NCI-H524 treated with DMSO at 0.1 percent for 48 hours (cell line): ENCODE measurements at regions not wholly inside any gene's neighbourhood (a gene's known extent, or its start where the extent isn't known, plus 50 kb on each side); places are given as distances from the start of the nearest gene placed in this dataset.
"Not testable (repeated sequence)": the region's sequence is repeated elsewhere in the genome, so short reads cannot be mapped to it uniquely, and the experiment has no call there.

Experiments
- DNase-seq: peaks from one replicate; lab custom pipeline; 2025; lab: John Stamatoyannopoulos, UW

DNA sequence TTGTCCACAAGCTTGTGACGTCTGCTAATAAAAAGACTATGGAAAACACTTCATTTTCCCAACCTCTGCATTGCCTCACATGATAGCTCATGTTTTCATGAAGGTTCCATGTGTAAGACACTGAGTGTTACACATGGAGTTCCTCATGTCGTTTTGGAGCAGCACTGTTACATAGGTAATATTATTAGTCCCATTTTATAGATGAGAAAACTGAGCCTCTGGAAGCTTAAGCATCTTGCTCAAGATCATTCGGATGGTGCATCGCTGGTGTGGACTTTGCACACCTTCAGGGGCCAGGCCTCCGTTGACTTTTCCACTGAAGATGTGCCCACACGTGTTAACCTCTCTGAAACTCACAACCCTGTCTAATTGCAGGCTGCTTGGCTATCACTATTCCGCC, 743.4 kb downstream of the UQCRFS1 start:
- no peak for DNase-seq

DNA sequence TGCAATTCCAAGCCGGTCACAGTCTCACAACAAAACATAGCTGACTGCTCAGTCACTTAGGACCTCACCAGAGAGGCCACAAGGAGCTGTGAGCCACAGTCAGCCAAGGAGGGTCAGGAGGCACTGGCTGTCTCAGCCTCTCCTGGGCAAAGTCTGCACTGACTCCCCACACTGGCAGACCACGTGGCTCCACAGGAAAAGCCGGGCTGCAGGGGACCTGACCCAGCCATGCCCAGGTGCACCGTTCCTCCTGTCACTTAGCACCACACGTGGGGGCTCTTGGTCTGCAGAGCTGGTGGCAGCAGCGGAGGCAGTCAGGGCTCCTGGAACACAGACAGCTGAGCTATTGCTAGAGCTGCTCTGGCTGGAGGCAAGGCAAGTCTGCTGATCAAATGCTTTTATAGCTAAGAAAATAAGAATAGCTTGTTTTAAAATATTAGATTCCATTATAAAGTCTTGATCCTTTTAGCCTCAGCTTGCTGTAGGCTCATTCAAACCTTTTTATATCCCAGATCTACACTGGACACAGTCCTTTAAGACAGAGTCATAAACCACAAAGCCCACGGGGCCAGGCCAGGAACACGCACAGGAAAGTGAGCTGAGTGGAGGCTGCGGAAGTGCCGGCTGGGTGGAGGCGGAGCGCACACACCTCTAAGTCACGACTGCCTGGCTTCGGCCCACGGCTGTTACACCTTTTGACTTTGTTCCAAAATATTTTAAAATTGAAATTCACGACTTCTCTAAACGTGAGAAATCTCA, 744.1 kb downstream of the UQCRFS1 start:
- DNase-seq = no peak

DNA sequence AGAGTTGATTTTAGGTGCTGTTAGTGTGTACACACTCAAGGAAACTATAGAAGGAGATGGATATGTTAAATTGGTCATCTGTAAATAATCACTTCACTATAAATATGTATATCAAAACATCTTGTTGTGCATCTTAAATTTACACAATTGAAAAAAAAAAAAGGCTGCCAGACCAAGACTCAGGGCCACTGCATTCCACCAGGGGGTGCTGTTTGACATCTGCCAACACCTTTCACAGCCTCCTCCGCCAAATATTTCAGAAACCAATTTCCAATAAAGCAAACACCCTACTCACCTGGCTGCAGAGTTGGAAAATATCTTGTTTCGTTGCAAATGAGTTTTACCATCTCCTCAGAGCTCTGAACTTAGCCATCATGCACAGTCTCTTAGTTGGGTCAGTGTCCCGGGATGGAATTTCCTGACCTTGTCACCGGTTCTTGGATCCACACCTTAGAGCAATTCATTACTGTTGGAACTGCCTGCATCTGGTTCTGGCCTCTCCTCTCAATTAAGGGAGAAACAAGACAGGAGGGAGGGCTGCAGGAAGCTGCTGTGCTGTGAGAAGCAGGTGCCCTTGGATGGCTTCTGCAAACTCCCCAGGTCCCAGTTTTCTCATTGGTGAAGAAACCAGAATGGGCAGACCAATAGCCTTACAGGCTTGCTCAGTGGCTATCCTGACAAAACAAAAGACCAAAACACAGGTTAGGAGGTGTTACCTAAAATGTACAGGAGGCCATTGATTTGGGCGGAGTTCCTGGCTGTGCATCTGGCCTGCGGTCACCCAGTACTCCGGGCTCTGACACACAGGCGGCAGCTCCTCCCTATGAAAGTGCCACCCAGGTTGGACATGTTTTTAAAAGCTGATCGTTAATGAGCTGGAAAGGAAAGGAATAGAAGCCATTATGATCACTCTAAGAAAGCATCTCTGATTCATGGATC, 746.6 kb downstream of the UQCRFS1 start:
- DNase-seq = no peak

DNA sequence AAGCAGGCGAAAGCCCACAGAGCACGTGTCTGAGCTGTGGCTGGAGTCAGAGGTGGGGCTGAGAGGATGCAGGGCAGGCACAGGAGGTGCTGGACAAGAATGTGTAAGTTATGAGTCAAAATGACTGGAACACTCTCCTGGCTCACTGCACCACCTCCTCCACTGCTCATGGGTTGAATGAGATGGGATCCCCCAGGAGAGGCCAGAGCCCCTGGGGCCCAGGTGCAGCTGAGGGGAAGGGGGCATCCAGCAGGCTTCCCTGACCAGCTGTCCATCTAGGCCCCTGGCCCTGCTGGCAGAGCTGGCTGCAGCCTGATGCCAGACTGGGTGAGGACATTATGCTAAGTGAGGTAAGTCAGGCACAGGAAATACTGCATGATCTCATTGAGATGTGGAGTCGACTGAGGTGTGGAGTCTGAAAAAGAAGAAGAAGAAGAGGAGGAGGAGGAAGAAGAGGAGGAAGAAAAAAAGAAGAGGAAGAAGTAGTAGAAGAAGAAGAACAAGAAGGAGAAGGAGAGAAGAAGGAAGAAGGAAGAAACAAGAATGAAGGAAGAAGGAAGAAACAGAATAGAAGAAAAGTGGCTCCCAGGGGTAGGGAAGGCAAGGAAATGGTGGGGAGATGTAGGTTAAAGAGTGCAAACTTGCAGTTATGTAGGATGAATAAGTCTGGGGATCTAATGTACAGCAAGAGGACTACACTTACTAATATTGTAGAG, 747.4 kb downstream of the UQCRFS1 start:
- no peak for DNase-seq

DNA sequence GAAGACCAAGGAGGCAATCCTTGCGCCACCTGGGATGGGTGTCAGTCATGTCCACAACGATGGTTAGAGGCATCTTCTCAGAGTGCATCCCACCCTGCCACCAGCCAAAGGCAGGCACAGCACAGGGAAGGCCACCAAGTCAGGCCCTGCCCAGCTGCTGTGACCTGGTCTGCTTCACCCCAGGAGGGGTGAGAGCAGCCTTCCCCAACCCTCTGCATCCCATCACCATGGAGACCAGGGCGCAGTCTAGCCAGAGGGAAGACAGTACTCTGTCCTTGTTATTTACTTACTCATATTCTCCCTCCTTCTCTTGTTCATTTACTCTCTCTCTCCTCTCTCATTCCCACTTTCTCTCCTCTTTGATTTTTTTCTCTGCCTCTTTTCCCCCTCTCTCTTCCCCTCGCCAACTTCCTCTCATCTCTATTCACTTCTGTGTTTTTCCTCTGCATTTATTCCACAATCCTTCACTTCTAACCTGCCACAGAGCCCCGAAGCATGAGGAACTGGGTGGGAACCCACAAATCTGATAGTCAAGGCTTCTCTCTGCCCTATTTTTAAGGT, 749.4 kb downstream of the UQCRFS1 start:
- no peak for DNase-seq

DNA sequence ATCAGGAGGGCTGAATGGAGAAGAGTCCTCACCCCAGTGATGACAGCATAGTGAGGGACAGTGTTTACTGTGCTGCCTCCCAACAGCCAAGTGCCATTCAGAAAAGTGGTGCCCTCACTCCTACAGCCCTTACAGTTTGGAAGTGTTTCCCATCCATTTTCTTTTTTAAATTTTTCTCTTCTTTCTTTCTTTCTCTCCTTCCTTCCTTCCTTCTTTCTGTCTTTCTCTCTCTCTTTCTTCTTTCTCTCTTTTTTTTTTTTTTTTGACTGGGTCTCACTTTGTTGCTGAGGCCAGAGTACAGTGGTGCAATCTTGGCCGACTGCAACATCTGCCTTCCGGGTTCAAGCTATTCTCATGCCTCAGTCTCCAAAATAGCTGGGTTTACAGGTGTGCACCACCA, 755.3 kb downstream of the UQCRFS1 start:
- no peak for DNase-seq

DNA sequence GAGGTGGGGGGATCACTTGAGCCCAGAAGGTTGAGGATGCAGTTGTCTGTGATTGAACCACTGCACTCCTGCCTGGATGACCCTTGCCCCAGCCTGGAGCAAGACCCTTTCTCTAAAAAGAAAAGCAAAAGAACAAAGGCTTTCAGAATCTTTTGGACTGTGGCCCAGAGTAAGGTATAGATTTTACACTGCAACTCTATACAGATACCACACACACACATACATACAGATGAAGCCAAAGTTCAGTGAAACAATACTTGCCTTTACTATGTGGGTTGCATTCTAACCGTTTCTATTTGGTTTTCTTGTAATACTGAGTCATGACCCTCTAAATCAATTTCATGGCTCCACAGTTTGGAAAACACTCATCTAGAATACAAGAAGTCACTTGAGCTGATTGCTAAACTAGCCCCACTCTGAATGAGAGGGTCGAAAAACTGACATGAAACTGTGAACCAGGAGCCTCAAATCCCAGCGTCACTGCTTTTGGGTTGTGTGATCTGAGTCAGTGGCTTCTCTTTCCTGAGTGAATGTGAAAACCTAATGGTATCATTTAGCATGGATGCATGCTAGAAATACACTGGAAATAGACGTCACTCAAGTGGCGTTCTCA, 756.1 kb downstream of the UQCRFS1 start:
- no peak for DNase-seq

DNA sequence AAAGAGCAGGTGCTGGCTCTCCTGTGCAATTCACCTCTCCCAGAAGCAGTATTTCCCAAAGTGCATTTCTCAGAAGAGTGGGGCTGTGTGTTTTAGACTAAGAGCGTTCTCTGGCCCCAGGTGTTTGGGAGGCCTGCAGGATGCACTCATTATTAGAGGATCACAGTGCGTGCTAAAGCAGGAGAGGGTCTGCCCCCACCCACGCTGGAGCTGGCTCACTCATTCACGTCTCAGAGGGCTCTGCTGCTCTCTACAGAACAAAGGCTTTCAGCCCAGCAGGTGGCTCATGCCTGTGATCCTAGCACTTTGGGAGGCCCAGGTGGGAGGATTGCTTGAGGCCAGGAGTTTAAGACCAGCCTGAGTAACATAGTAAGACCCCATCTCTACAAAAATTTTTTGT, 756.7 kb downstream of the UQCRFS1 start:
- no peak for DNase-seq

DNA sequence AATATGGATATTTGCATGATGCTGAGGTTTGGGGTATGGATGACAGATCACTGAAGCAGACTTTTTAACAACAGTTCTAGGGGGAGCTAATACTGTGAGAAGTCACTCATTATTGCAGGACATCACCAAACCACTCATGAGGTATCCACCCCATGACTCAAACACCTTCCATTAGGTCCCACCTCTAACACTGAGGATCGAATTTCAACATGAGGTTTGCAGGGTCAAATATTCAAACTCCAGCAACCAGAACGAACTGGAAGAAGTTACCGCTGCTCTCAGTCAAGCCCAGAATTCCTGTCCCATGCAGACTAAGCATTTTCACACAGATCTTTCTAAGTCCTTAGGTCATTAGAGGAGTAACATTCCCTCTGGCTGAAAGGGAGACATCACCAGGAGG, 758.9 kb downstream of the UQCRFS1 start:
- DNase-seq = no peak

DNA sequence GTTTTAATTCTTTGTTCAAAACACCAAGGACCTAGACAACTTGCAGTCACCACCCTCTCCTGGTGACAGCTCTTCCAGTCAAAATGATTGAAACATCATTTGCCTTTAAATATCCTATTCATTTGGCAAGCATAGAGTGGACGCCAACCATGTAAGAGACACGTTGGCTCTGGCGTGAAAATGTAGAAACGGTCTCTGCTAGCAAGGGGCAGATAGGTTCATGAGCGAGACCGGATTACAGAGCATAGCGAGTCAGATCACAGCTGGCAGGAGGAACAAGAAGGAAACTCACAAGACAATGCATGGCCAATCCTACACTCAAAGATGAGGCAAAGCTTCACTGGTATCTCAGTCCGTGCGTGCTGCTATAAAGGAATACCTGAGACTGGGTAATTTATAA, 759.5 kb downstream of the UQCRFS1 start:
- DNase-seq = no peak

DNA sequence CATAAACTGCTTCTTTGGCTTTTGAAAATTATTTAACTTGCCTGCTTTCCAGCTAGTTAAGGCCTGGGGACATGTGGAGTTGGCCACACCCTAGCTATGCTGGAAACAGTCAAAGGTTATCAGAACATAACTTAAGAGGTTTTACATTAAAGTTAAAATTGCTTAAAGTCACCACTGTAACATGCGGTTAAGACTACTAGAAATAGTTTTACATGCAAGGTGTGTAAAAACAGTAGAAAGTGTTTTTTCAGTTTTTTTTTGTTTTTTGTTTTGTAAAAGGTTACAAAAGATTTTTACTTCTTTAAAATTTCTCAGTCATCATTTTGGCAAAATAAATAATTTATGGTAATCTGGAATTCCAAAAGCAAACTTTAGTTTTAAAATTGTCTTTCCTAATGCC, 763.1 kb downstream of the UQCRFS1 start:
- DNase-seq = no peak

DNA sequence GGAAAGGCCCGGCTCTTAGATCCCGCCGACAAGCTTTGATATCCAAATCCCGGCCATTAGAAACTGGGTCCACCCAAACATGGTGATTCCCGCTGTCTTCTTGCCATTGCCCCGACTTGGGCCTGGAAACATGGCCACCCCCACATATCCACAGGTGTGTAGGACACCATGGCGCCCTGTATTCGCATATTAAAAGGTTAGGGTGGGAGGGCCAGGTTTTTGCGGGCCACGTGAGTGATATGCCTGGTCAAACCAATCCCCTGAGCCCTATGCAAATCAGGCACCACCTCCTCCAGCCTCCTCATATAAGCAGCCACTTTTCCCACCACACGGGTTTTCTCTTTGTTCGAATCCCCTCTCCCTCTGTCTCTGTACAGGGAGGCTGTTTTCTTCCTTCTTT, 766.4 kb downstream of the UQCRFS1 start:
- DNase-seq = no peak

DNA sequence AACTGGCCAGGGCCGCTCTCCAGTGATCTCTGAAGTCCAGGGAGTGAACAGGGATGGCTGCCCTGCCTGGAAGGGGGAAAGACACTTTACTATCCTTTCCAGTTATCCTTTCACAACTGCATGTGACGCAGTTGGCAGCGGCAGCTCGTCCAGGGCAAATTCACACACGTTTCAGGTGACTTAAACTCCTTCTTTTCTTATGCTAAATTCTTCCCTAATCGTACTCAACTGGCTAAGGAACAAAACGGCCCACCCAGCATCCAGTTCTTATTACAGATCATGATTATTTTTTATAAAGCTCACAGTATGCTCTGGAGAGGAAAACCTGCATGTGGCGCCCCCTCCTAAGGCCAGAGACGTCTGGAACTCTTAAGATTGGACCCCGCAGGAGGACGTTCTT, 767.1 kb downstream of the UQCRFS1 start:
- no peak for DNase-seq

DNA sequence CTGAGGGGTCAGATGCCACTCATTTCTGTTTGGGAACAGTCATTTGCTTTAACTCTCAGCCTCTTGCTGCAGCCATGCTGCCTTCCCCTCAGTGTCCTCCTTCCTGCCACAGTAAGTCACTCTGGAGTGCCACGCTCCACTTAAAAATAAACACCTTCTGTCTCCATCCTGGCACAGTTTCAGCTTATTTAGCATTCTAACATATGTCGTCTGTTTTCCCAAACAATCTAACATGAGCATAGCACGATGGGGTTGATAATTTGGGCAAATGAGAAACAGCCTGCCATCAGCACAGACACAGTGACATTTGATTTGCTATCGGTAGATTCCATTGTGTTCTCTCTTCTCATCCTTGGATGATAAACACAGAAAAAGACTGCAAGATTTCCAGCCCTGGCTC, 768.6 kb downstream of the UQCRFS1 start:
- no peak for DNase-seq

DNA sequence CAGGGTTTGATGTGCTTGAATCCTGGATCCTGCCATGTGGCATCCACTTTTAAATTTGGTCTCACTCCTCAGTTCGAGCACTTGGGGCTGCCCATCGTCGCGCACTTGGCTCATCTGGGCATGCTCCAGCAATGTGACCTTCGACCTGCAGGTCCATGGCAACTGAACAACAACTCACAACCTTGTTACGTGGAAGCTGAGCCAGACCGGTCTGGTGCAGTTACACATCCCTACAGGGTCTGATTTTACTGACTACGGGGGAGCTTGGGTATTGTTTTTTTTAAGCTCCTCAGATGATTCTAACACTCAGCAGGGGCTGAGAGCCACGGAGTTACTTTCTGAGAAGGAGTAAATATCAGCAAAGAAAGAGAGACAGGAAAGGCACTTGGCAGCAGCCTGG, 769.6 kb downstream of the UQCRFS1 start:
- no peak for DNase-seq

DNA sequence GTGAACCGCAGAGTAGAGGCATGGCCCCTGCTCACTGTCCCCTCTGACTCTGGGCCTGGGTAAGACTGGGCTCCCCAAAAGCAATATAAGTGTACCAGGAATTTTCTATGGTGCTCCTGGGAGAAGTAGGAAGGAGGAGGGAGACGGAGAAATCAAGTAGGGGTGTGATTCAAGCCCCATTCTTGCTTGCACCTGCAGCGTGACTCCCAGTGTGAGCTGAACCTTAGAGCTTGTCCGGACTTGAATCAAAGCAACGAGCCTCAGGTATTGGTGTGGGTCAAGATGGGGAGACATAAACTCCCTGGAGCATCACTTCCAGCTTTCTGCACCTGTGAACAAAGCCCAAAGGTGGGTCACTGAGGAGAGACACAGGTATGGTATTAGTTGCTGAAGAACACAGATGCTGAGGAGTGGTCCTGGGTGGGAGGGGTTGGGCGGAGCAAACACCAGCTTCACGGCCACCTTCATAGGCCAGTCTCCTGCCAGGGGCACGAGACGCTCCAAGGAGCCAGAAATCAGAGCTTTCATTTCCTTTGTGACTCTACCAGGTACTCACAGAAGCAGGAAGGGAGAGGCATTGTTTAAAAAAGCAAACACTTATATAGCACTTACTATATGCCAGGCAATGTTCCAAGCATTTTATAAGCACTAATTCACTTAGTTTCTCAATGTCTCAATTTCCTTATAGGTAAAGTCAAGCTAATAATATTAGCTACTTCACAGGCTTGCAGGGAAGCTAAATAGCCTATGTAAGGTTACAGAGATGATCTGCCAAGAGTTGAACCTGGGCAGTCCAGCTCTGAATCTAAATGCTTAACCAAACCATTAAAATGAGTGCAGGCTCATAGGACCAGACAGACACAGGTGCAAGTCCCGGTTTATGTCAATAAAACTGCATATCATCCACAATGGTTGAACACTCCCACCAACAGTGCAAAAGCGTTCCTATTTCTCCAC, 775.3 kb downstream of the UQCRFS1 start:
- no peak for DNase-seq

DNA sequence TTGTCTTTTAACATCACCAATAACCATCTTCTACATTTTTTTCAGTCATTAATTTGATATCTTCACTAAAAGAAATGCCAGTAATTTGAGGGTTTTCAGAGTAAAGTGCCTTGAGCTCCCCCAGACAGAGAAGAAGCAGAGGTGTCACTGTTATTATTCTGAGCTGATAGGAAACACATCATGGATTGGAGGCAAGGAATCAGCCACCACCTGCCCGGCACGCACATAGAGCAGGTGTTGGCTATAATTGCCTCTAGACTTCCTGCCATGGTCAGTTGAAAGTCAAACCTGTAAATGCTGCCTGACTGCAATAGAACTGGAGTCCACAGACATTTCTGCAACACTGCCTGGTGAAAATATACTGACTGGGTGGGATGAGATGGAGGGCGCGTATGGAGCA, 776.6 kb downstream of the UQCRFS1 start:
- DNase-seq = no peak

DNA sequence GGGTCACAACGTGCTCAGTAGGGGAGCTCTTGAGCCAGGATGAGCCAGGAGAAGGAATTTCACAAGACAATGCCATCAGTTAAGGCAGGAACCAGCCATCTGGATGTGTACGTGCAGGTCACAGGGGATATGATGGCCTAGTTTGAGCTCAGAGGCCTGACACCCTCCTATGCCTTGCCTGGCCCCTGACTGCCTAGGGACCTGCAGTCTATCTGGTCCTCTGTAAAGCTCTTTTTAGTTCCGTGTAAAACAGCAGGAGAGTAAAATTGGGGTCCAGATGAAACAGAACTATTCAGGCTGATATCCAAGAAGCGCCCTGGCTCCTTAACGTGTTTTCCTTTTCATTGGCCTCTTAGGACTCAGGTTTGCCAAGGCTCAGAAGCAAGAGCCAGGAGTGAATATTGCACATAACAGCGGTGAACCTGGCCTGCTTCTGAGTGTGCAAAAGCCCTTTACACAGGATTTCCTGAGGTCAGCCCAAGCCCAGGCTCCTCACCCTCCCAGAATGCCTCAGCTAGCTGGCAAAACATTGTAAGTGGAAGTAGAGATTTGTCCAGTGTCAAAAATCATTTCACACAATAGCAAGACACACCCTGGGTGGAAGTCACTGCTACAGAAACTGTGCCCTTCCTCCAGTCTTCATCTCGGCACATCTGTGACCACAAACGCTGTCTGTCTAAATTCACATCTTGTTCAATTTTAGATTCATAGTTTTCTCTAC, 777.2 kb downstream of the UQCRFS1 start:
- no peak for DNase-seq

DNA sequence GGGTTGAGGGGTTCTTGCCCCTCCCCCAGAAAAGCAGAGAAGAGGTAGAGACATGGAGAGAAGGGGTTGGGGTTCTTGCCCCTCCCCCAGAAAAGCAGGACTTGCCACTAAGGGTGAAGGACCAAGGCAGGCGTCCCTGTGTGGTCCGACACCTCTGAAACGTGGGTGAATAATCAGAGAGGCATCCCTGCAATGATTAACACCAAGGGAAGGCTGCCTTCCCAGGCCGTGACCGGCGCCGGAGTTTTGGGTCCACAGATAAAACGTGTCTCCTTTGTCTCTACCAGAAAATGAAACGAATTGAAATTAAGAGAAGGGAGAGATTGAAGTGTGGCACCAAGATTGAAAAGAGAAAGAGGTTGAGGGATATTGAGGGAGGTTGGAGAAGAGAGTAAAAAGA, 778.2 kb downstream of the UQCRFS1 start:
- DNase-seq = not testable (repeated sequence)

DNA sequence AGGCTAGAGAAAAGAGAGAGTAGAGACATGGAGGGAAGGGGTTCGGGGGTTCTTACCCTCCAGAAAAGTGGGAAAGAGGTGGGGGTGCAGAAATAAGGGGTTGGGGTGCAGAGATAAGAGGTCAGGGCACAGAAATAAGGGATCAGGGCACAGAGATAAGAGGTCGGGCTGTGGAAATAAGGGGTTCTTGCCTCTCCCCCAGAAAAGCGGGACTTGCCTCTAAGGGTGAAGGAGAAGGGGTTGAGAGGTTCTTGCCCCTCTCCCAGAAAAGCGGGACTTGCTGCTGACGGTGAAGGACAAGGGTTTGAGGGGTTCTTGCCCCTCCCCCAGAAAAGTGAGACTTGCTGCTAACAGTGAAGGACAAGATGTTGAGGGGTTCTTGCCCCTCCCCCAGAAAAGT, 778.6 kb downstream of the UQCRFS1 start:
- DNase-seq = not testable (repeated sequence)
